CD14-positive monocyte (primary cell): ENCODE measurements at regions not wholly inside any gene's neighbourhood (a gene's known extent, or its start where the extent isn't known, plus 50 kb on each side); places are given as distances from the start of the nearest gene placed in this dataset.

ENCODE experiments used
- DNase-seq, 3 donors: peaks; one replicate each; pipeline ENCODE4 v3.0.0-alpha.2; 2011 to 2022
- H2AFZ ChIP-seq: 2 replicates; pipeline ENCODE4 v1.6.0; 2012; ENCODE audit warnings: mild to moderate bottlenecking, low read depth, low read length, inconsistent platforms; ENCODE audit not compliant: insufficient read depth, poor library complexity, severe bottlenecking
- H3K27ac ChIP-seq, 2 donors: 1 replicate in 1 of 2; 2 replicates in 1 of 2; pipeline ENCODE4 v1.5.1; 2012 to 2013; ENCODE audit warnings: low read length in 2 of 2, control low read depth in 1 of 2, inconsistent platforms in 1 of 2, low read depth in 1 of 2, mild to moderate bottlenecking in 1 of 2
- H3K27me3 ChIP-seq, 2 donors: one replicate each; pipeline versions ENCODE4 v1.6.0 to v1.6.1; 2011 to 2013; ENCODE audit warnings: low read length in 2 of 2; ENCODE audit not compliant: control insufficient read depth in 2 of 2, insufficient read depth in 2 of 2
- H3K36me3 ChIP-seq, 2 donors: replicated peaks in 1 of 2; 1 replicate in 1 of 2; 2 replicates in 1 of 2; pipeline versions ENCODE4 v1.5.1 to v1.6.1; 2012 to 2013; ENCODE audit warnings: low read length in 2 of 2, control low read depth in 1 of 2, inconsistent platforms in 1 of 2, mild to moderate bottlenecking in 1 of 2; ENCODE audit not compliant: insufficient read depth in 2 of 2, control insufficient read depth in 1 of 2
- H3K4me1 ChIP-seq, 2 donors: 1 replicate in 1 of 2; 2 replicates in 1 of 2; pipeline versions ENCODE4 v1.5.1 to v1.6.1; 2012 to 2013; ENCODE audit warnings: low read length in 2 of 2, control low read depth in 1 of 2, inconsistent platforms in 1 of 2, mild to moderate bottlenecking in 1 of 2, moderate library complexity in 1 of 2; ENCODE audit not compliant: insufficient read depth in 2 of 2, control insufficient read depth in 1 of 2
- H3K4me2 ChIP-seq: replicated peaks from 2 replicates; pipeline ENCODE3; 2012; ENCODE audit warnings: low read length, moderate library complexity, mild to moderate bottlenecking; ENCODE audit not compliant: poor library complexity, severe bottlenecking; ENCODE audit errors: extremely low read depth
- H3K4me3 ChIP-seq, 3 experiments: fragments of 200-600 bp in 1 of 3; sonication (generic) in 1 of 3; replicated peaks in 1 of 3; 1 replicate in 2 of 3; 2 replicates in 1 of 3; pipeline ENCODE4 v1.5.1; 2011 to 2013; ENCODE audit warnings: low read length in 3 of 3, mild to moderate bottlenecking in 3 of 3, control low read depth in 2 of 3, low read depth in 2 of 3, inconsistent platforms in 1 of 3, moderate library complexity in 1 of 3
- H3K79me2 ChIP-seq: 2 replicates; pipeline ENCODE4 v1.6.0; 2012; ENCODE audit warnings: mild to moderate bottlenecking, control low read depth, inconsistent platforms, low read length, moderate library complexity; ENCODE audit not compliant: insufficient read depth
- H3K9ac ChIP-seq: 2 replicates; pipeline ENCODE4 v1.6.0; 2017; ENCODE audit warnings: low read length, mild to moderate bottlenecking; ENCODE audit not compliant: insufficient read depth, poor library complexity, severe bottlenecking
- H3K9me3 ChIP-seq, 2 donors: replicated peaks in 1 of 2; 1 replicate in 1 of 2; 2 replicates in 1 of 2; pipeline versions ENCODE4 v1.5.1 to v1.6.1; 2012 to 2013; ENCODE audit warnings: low read length in 2 of 2, control low read depth in 1 of 2; ENCODE audit not compliant: control insufficient read depth in 1 of 2, insufficient read depth in 1 of 2
- H4K20me1 ChIP-seq: 2 replicates; pipeline ENCODE4 v1.6.0; 2012; ENCODE audit warnings: mild to moderate bottlenecking, low read length, control low read depth, moderate library complexity; ENCODE audit not compliant: insufficient read depth
- H3K27ac Mint-ChIP-seq, 7 donors: one replicate each; pipeline ENCODE4 v1.8.0; 2020; ENCODE audit warnings: mild to moderate bottlenecking in 7 of 7, mixed read lengths in 7 of 7, moderate library complexity in 6 of 7, inconsistent platforms in 2 of 7
- H3K27me3 Mint-ChIP-seq, 3 donors: one replicate each; pipeline ENCODE4 v1.8.0; 2021 to 2022; ENCODE audit warnings: low read depth in 3 of 3, mild to moderate bottlenecking in 3 of 3, mixed read lengths in 3 of 3, moderate library complexity in 3 of 3, inconsistent platforms in 1 of 3
- H3K36me3 Mint-ChIP-seq, 2 donors: one replicate each; pipeline ENCODE4 v1.8.0; 2020; ENCODE audit warnings: mixed read lengths in 2 of 2, inconsistent platforms in 1 of 2, mild to moderate bottlenecking in 1 of 2
- H3K4me1 Mint-ChIP-seq: one replicate; pipeline ENCODE4 v1.8.0; 2020; ENCODE audit warnings: mild to moderate bottlenecking, mixed read lengths
- H3K4me3 Mint-ChIP-seq, 2 donors: one replicate each; pipeline ENCODE4 v1.8.0; 2020; ENCODE audit warnings: mild to moderate bottlenecking in 2 of 2, mixed read lengths in 2 of 2, moderate library complexity in 1 of 2
- H3K9me3 Mint-ChIP-seq, 7 donors: one replicate each; pipeline ENCODE4 v1.8.0; 2020 to 2022; ENCODE audit warnings: mixed read lengths in 7 of 7, mild to moderate bottlenecking in 6 of 7, moderate library complexity in 6 of 7, inconsistent platforms in 2 of 7
- CTCF ChIP-seq: fragments of 200-600 bp; IDR thresholded peaks from one replicate; pipeline ENCODE4 v1.8.0; 2022; ENCODE audit warnings: antibody characterized with exemption, mild to moderate bottlenecking
- WGBS: methylation state at CpG from one replicate; pipeline ENCODE4 v1.1.5; 2013; ENCODE audit warnings: missing lambda C conversion rate; ENCODE audit not compliant: insufficient coverage; 5-methylcytosine and 5-hydroxymethylcytosine counted together
- intact Hi-C, 2 donors: fragments of 100-400 bp; cut with micrococcal nuclease; formaldehyde crosslinking; loops; one replicate each; pipeline versions ENCODE4 v1.15.0 to v1.15.1; 2023

GRCh38 chr11:29190313-29190712 lies 826.5 kb downstream of the KCNA4 start:
- Mint-ChIP-seq H3K27ac (no peak overlapping the region), H3K9me3 (peaks cover 0 to 12% (median 3%) of the 10 kb centered on the region in 7 donors), H3K4me3 (no peak overlapping the region), H3K36me3 (no peaks in the 10 kb centered on the region), H3K27me3 (no peaks in the 10 kb centered on the region), H3K4me1 (no peaks in the 10 kb centered on the region)
- no peak overlapping the region for H3K4me3 ChIP-seq
- no peaks in the 10 kb centered on the region for H3K79me2 ChIP-seq
- no peaks in the 10 kb centered on the region for H4K20me1 ChIP-seq
- peaks cover 0 to 3% of the 10 kb centered on the region in 2 donors for H3K9me3 ChIP-seq
- H3K4me1 ChIP-seq: no peaks in the 10 kb centered on the region
- no peak overlapping the region for H2AFZ ChIP-seq
- H3K27ac ChIP-seq: no peak overlapping the region
- intact Hi-C loops: no loop called here
- TF ChIP-seq CTCF: no peak
- no peak overlapping the region for H3K9ac ChIP-seq
- no peaks in the 10 kb centered on the region for H3K27me3 ChIP-seq
- DNase-seq: no peak
- H3K4me2 ChIP-seq: no peak overlapping the region
- H3K36me3 ChIP-seq: no peaks in the 10 kb centered on the region

- no peaks in the 10 kb centered on the region for H4K20me1 ChIP-seq
- H3K27me3 Mint-ChIP-seq: no peaks in the 10 kb centered on the region
- H3K27ac ChIP-seq: no peak overlapping the region
- H3K9me3 ChIP-seq: peaks cover 0 to 3% of the 10 kb centered on the region in 2 donors
- no peak overlapping the region for H3K4me2 ChIP-seq
- H3K36me3 Mint-ChIP-seq: no peaks in the 10 kb centered on the region
- H3K9me3 Mint-ChIP-seq: peaks cover 0 to 12% (median under 1%) of the 10 kb centered on the region in 7 donors
- intact Hi-C loops: no loop called here
- H3K4me1 Mint-ChIP-seq: no peaks in the 10 kb centered on the region
- H3K4me3 Mint-ChIP-seq: no peak overlapping the region
- no peaks in the 10 kb centered on the region for H3K79me2 ChIP-seq
- no peak for DNase-seq
- no peak overlapping the region for H3K27ac Mint-ChIP-seq
- no CpG with 5 or more reads among the region's 1 CpG for WGBS
- no peaks in the 10 kb centered on the region for H3K4me1 ChIP-seq
- no peak overlapping the region for H3K4me3 ChIP-seq
- TF ChIP-seq CTCF: no peak
- no peak overlapping the region for H3K9ac ChIP-seq
- no peaks in the 10 kb centered on the region for H3K27me3 ChIP-seq
- H2AFZ ChIP-seq: no peak overlapping the region
- H3K36me3 ChIP-seq: no peaks in the 10 kb centered on the region
Measured at GRCh38 chr11:29187215-29187614, 829.6 kb downstream of the KCNA4 start.
